KMS-11 (cell line): ENCODE measurements at regions not wholly inside any gene's neighbourhood (a gene's known extent, or its start where the extent isn't known, plus 50 kb on each side); places are given as distances from the start of the nearest gene placed in this dataset.

Source experiments
- H2AFZ ChIP-seq: fragments of 200-600 bp; sonication (generic); 2 replicates; pipeline ENCODE4 v1.6.1; 2016; ENCODE audit warnings: antibody characterized with exemption, mixed run types, low read depth
- H3K27ac ChIP-seq: fragments of 200-600 bp; sonication (generic); 2 replicates; pipeline ENCODE4 v1.6.1; 2016; ENCODE audit warnings: mild to moderate bottlenecking, mixed run types
- H3K27me3 ChIP-seq: fragments of 200-600 bp; sonication (generic); 2 replicates; pipeline ENCODE4 v1.6.1; 2017; ENCODE audit warnings: mild to moderate bottlenecking, low read depth, mixed run types, moderate library complexity; ENCODE audit not compliant: insufficient read depth
- H3K36me3 ChIP-seq: fragments of 200-600 bp; sonication (generic); 2 replicates; pipeline ENCODE4 v1.6.1; 2017; ENCODE audit warnings: mild to moderate bottlenecking, mixed run types; ENCODE audit not compliant: insufficient read depth
- H3K4me1 ChIP-seq: fragments of 200-600 bp; sonication (generic); 2 replicates; pipeline ENCODE4 v1.6.1; 2016; ENCODE audit warnings: mild to moderate bottlenecking, low read depth, mixed run types; ENCODE audit not compliant: poor library complexity, severe bottlenecking
- H3K4me2 ChIP-seq: fragments of 200-600 bp; sonication (generic); 2 replicates; pipeline ENCODE4 v1.7.0; 2016; ENCODE audit warnings: mild to moderate bottlenecking, mixed run types
- H3K4me3 ChIP-seq: fragments of 200-600 bp; sonication (generic); IDR thresholded peaks from 2 replicates; pipeline ENCODE4 v1.6.1; 2017; ENCODE audit warnings: low read depth, low read length, mixed read lengths; ENCODE audit not compliant: insufficient read depth
- H3K79me2 ChIP-seq: fragments of 200-600 bp; sonication (generic); 2 replicates; pipeline ENCODE4 v1.6.1; 2016; ENCODE audit warnings: low read depth, mixed run types; ENCODE audit not compliant: insufficient read depth
- H3K9ac ChIP-seq: fragments of 200-600 bp; sonication (generic); 2 replicates; pipeline ENCODE4 v1.6.1; 2016; ENCODE audit warnings: mild to moderate bottlenecking, mixed run types
- H4K20me1 ChIP-seq: fragments of 200-600 bp; sonication (generic); 2 replicates; pipeline ENCODE4 v1.6.1; 2016; ENCODE audit warnings: mild to moderate bottlenecking, mixed run types; ENCODE audit not compliant: insufficient read depth
- CTCF ChIP-seq: fragments of 200-600 bp; sonication (generic); conservative IDR thresholded peaks from 2 replicates; pipeline ENCODE4 v1.6.1; 2017; ENCODE audit warnings: low read depth, mild to moderate bottlenecking, antibody characterized with exemption, low read length, moderate library complexity, mixed read lengths

- H3K4me3 ChIP-seq, result no peak overlapping the region
- no peak for TF ChIP-seq CTCF
- no peaks in the 10 kb centered on the region for H3K79me2 ChIP-seq
- H3K9ac ChIP-seq, result no peak overlapping the region
- no peaks in the 10 kb centered on the region for H3K27me3 ChIP-seq
- no peak overlapping the region for H3K4me2 ChIP-seq
- no peak overlapping the region for H2AFZ ChIP-seq
- no peaks in the 10 kb centered on the region for H4K20me1 ChIP-seq
- H3K4me1 ChIP-seq, result no peaks in the 10 kb centered on the region
- no peak overlapping the region for H3K27ac ChIP-seq
- H3K36me3 ChIP-seq, result no peaks in the 10 kb centered on the region
Observed at GRCh38 chr3:55166576-55167555, 239.0 kb upstream of the LRTM1 start.

GRCh38 chr3:55165704-55166405, 238.0 kb upstream of the LRTM1 start:
- TF ChIP-seq CTCF, result no peak
- Histone ChIP-seq H3K79me2 (no peaks in the 10 kb centered on the region), H3K27ac (no peak overlapping the region), H3K4me3 (no peak overlapping the region), H2AFZ (no peak overlapping the region), H4K20me1 (no peaks in the 10 kb centered on the region), H3K36me3 (no peaks in the 10 kb centered on the region), H3K4me1 (no peaks in the 10 kb centered on the region), H3K27me3 (no peaks in the 10 kb centered on the region), H3K9ac (no peak overlapping the region), H3K4me2 (no peak overlapping the region)

- no peak overlapping the region for H3K9ac ChIP-seq
- TF ChIP-seq CTCF, result no peak
- no peak overlapping the region for H3K4me2 ChIP-seq
- no peak overlapping the region for H3K27ac ChIP-seq
- no peaks in the 10 kb centered on the region for H3K36me3 ChIP-seq
- no peaks in the 10 kb centered on the region for H3K79me2 ChIP-seq
- no peaks in the 10 kb centered on the region for H3K27me3 ChIP-seq
- H3K4me3 ChIP-seq, result no peak overlapping the region
- no peak overlapping the region for H2AFZ ChIP-seq
- no peaks in the 10 kb centered on the region for H3K4me1 ChIP-seq
- H4K20me1 ChIP-seq, result no peaks in the 10 kb centered on the region
Observed at GRCh38 chr3:55165278-55165677, 237.4 kb upstream of the LRTM1 start.

- Histone ChIP-seq H3K79me2 (no peaks in the 10 kb centered on the region), H3K4me2 (no peak overlapping the region), H3K9ac (no peak overlapping the region), H3K27ac (no peak overlapping the region), H2AFZ (no peak overlapping the region), H3K36me3 (no peaks in the 10 kb centered on the region), H3K4me3 (no peak overlapping the region), H4K20me1 (no peaks in the 10 kb centered on the region), H3K27me3 (no peaks in the 10 kb centered on the region), H3K4me1 (no peaks in the 10 kb centered on the region)
- no peak for TF ChIP-seq CTCF
Observed at GRCh38 chr3:55164876-55165275, 237.0 kb upstream of the LRTM1 start.
